Stimulated activated CD4-positive, alpha-beta T cell treated with anti-CD3 and anti-CD28 coated beads, Interleukin-15, amount 100 ng/mL, for 48 hours (primary cell): ENCODE measurements at regions not wholly inside any gene's neighbourhood (a gene's known extent, or its start where the extent isn't known, plus 50 kb on each side); places are given as distances from the start of the nearest gene placed in this dataset.

Experiments
- DNase-seq, 2 donors: peaks; one replicate each; pipeline ENCODE4 v3.0.0-alpha.2; 2020; ENCODE audit warnings: low read depth in 2 of 2

GRCh38 chr18:42619771-42620170, 495.7 kb downstream of the RIT2 start:
- no peak for DNase-seq

DNA sequence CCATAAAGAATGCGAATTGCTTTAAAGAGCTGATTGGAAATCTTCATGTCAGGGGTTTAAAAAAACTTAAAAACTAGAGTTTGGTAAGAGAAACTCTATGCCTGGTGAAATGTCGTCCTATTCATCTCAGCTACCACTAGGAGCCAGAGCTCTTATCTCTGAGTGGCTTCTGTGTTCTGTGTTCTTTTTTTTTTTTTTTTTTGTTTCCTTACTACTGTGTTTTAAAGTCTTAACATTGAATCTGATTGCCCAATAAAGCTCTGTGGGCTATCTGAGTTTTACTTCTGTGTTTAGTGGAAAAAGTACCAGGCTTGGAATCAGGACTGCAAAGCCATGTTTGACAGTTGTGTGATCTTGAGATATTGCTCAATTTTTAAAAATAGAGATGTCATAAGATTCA, 494.8 kb downstream of the RIT2 start:
- no peak for DNase-seq

DNA sequence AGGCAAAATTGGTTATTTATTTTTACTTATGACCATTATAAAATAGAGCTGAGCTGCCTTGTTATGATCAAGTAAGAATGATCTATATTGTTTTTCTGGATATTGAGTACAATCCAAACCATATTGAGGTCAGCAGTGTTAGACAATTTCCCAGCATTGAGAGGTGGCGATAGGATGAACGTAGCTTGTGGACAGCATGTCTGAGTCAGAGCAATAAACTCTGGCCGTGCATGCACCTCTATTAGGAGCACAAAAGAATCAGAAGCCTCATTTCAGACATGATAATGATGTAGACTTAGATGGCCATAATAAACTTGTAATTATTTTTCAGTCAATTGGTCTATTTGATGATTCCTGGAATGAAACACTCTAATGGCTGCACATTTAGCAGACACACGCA, 491.6 kb downstream of the RIT2 start:
- no peak for DNase-seq

- DNase-seq = no peak
Measured at GRCh38 chr18:42632801-42633200, 482.7 kb downstream of the RIT2 start.

DNA sequence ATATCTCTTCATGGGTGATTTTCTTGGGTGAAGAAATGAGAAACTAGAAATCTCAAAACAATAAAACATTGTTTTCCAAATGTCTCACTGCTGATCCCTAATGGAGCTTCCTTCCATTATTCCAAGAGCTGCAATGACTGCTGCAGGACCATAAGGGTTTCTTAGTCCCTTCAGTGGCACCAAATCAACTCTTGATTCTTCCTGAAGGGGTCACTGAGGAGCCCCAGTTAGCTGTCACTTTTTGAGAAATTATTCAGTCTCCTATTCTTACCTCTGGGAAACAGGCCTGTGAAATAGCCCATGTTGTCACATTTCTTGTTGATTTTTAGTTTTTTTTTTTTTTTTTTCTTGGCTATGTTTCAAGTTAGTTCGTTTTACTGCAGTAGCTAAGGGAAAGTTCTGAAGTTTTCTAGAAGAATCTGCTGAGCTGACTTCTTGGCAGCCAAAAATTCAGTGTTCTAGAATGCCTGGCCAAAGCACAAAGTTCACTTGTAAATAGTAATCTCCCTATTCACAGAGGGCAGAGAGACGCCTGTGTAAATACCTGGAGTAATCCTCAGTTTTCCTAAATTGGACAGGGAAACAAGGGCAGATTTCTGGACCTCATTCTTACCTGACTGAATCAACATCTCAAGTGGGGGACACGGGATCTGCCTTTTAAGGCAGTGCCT, 480.0 kb downstream of the RIT2 start:
- no peak for DNase-seq

- no peak for DNase-seq
Measured at GRCh38 chr18:42636309-42636708, 479.2 kb downstream of the RIT2 start.

DNA sequence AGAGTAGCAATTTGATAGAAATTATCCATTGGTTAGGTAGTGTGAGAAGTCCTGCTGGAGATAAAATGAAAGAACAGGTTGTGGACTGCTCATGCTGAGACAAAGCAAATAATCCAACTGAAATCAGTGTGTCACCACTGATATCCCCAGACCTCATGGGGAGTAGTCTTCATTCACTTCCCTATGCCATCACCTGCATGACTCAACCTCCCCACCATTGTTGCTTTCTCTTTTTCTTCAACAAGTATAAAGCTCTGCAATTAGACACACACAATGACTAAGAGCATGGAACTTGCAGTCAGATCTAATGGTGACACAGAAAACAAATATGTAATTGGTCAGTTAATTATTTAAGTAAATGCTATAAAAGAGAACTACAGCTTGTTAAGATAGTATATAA, 475.3 kb downstream of the RIT2 start:
- DNase-seq = no peak

DNA sequence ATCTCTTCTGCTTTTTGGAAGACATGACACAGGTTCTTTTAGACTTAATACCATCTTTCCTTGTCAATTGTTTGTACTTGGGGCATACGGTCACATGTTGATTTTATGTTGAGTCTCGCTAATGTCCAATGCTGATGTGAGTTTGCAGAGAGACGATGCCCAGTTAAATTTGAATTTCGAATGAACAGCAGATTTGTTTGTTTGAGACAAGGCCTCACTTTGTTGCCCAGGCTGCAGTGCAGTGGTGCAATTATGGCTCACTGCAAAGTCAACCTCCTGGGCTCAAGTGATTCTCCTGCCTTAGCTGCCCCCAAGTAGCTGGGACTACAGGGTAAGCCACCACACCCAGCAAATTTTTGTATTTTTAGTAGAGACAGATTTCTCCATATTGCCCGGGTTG, 473.5 kb downstream of the RIT2 start:
- DNase-seq = no peak

GRCh38 chr18:42644729-42645131, 470.8 kb downstream of the RIT2 start:
- DNase-seq = no peak

GRCh38 chr18:42649331-42650035, 466.0 kb downstream of the RIT2 start:
- DNase-seq = no peak

DNA sequence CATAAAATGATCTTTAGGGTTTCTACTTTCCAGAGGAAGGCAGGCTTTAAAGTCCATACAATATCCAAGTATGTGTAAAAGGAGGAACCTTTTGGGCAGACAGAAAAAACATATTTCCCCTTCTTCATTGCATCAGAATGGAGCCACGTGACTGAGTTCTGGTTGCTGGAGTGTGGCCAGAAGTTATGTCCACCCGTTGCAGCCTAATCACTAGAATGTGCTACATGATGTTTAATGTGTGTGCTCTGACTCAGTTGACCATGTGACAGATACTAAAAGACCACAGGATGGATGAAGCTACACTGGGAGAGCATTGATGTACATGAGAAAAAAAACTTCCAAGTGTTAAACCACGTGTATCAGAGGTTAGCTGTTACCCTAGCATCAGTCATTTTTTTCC, 460.9 kb downstream of the RIT2 start:
- no peak for DNase-seq

DNA sequence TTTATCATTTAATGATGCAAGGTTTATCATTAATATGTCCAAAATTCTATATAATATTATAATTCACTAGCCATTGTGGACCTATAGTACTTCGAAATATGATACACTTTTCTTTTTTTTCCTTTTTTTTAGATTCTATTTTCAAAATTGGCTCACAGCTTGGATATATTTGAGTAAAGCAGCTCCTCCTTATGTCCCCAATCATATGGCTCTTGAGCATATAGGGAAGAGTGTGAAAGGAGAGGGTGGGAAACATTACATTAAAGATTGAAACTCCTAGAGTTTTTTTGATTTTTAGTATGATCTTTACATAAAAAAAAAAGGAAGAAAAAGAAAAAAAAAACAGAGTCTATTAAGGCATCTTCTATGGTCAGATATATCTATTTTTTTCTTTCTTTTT, 457.9 kb downstream of the RIT2 start:
- no peak for DNase-seq

DNA sequence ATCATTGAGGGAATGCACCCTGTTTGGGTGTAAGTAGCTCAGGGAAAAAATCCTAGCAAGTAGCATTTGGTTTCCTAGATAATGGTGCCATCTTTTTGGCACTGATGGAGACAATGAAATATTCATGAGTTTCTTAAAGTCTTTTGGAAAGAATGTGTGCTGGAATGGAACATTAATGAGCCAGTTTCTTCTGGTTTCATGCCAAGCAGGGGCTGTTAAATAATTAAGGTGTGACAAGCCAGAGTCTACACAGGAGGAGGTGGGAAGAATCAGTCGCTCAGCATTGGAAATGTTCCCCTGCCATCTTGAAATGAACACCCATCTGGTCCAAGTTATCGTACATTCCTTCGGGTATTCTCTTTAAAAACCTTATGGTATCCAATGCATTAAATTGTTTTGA, 457.3 kb downstream of the RIT2 start:
- DNase-seq = no peak

- DNase-seq = no peak
Measured at GRCh38 chr18:42659187-42659586, 456.3 kb downstream of the RIT2 start.

DNA sequence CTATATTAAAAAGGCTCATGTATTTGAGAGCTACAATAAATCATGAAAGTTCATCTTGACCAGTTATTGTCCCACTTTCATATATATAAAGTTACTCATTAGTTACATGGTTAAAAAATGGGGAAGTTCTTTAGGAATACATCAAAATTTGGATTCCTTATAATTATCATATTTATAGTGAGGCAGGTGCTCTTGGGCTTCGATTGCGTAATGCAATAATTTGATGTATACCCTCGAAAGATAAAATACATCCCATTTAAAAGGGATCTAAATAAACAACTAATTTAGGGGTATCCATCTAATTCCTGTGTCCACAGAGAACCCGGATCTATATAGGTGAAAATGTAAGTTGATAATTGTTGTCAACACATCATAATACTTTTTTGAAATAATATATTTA, 444.6 kb downstream of the RIT2 start:
- no peak for DNase-seq

- DNase-seq = no peak
Measured at GRCh38 chr18:42675810-42676209, 439.7 kb downstream of the RIT2 start.

DNA sequence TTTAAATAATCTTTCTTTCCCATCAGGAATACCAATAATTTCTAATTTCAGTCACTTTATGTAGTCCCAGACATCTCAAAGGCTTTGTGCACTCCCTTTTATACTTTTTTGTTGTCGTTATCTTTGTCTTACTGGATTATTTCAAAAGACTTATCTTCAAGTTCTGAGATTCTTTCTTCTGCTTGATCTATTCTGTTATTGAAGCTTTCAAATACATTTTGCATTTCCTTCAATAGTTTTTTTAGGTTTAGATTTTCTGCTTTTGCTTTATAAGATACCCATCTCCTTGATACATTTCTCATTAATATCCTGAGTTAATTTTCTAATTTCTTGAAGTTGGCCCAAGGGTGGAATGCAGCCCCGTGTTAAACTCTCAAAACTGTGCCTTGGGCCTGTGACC, 432.4 kb downstream of the RIT2 start:
- DNase-seq = no peak

DNA sequence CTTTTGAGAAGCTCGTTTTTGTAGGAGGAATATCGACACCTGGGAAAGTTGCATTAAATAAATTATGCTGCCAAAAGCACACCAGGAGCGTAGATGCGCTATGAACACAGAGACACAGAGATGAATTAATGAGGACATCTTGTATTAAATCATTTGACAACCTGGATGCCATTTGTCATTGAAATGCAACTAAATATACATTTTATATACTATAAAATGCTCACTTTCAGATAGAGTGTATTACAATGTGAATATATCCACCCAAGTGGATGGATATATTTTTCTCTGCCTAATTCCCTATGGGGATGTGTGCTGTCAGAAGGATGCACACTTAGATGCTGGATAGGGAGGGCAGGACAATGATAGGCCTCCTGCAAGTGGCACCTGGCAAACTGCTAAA, 426.2 kb downstream of the RIT2 start:
- DNase-seq = no peak
